MCF 10A (cell line): ENCODE measurements at regions not wholly inside any gene's neighbourhood (a gene's known extent, or its start where the extent isn't known, plus 50 kb on each side); places are given as distances from the start of the nearest gene placed in this dataset.

Experiments
- BruUV-seq: library from RNA; stranded (reverse); fragments of 400-500 nt; replicated peaks from 2 replicates; lab custom pipeline; 2021; lab: Mats Ljungman, UMichigan
- CTCF ChIA-PET: fragments of 300-600 bp; sonication (Branson Sonifier 250); formaldehyde crosslinking; extraction: SDS; loops from one replicate; lab custom pipeline; 2021; ENCODE audit warnings: antibody characterized with exemption, inconsistent platforms; lab: Yijun Ruan, JAX
- POLR2A ChIA-PET: fragments of 300-600, 350-650 bp; sonication (Branson Sonifier 250); formaldehyde crosslinking; extraction: SDS; loops from one replicate; lab custom pipeline; 2020; ENCODE audit warnings: antibody characterized with exemption, inconsistent platforms; lab: Yijun Ruan, JAX
- DNase-seq: peaks from one replicate; pipeline ENCODE4 v3.0.0-alpha.2; 2018; ENCODE audit not compliant: unreplicated experiment
- H3K27ac Mint-ChIP-seq: one replicate; pipeline ENCODE4 v1.8.0; 2022; ENCODE audit warnings: mild to moderate bottlenecking, low read depth, mixed read lengths; ENCODE audit not compliant: unreplicated experiment
- H3K27me3 Mint-ChIP-seq: one replicate; pipeline ENCODE4 v1.8.0; 2022; ENCODE audit warnings: mixed read lengths; ENCODE audit not compliant: insufficient read depth, unreplicated experiment
- H3K36me3 Mint-ChIP-seq: one replicate; pipeline ENCODE4 v1.8.0; 2022; ENCODE audit warnings: mild to moderate bottlenecking, moderate library complexity, mixed read lengths; ENCODE audit not compliant: insufficient read depth, unreplicated experiment
- H3K4me1 Mint-ChIP-seq: one replicate; pipeline ENCODE4 v1.8.0; 2022; ENCODE audit warnings: mixed read lengths; ENCODE audit not compliant: insufficient read depth, unreplicated experiment
- H3K4me3 Mint-ChIP-seq: one replicate; pipeline ENCODE4 v1.8.0; 2022; ENCODE audit warnings: mild to moderate bottlenecking, moderate library complexity, mixed read lengths; ENCODE audit not compliant: unreplicated experiment
- H3K9me3 Mint-ChIP-seq: one replicate; pipeline ENCODE4 v1.8.0; 2022; ENCODE audit warnings: mixed read lengths; ENCODE audit not compliant: unreplicated experiment
- CTCF ChIP-seq: fragments of 200-600 bp; IDR thresholded peaks from one replicate; pipeline ENCODE4 v1.8.0; 2022; ENCODE audit warnings: antibody characterized with exemption, mild to moderate bottlenecking; ENCODE audit not compliant: unreplicated experiment
- intact Hi-C: fragments of 100-400 bp; cut with micrococcal nuclease; formaldehyde crosslinking; loops from 2 replicates; pipeline ENCODE4 v1.14.1; 2022

GRCh38 chr5:3489239-3489843 is 106.3 kb upstream of the IRX1 start:
- BruUV-seq = no TSS peak
- Mint-ChIP-seq H3K27me3 (no peaks in the 10 kb centered on the region), H3K4me1 (no peaks in the 10 kb centered on the region), H3K4me3 (no peak overlapping the region), H3K27ac (no peak overlapping the region), H3K36me3 (no peaks in the 10 kb centered on the region), H3K9me3 (peaks cover 12% of the 10 kb centered on the region)
- no peak for TF ChIP-seq CTCF
- CTCF ChIA-PET = no interaction called here
- DNase-seq = no peak
- intact Hi-C loops = no loop called here
- POLR2A ChIA-PET = no interaction called here

GRCh38 chr5:3484836-3485235 is 110.8 kb upstream of the IRX1 start:
- ChIA-PET CTCF (no interaction called here), POLR2A (no interaction called here)
- no peak overlapping the region for H3K27ac Mint-ChIP-seq
- DNase-seq = no peak
- no peaks in the 10 kb centered on the region for H3K4me1 Mint-ChIP-seq
- no peak for TF ChIP-seq CTCF
- no TSS peak for BruUV-seq
- H3K36me3 Mint-ChIP-seq = peaks cover 7% of the 10 kb centered on the region
- H3K27me3 Mint-ChIP-seq = no peaks in the 10 kb centered on the region
- peaks cover 12% of the 10 kb centered on the region for H3K9me3 Mint-ChIP-seq
- intact Hi-C loops = no loop called here
- no peak overlapping the region for H3K4me3 Mint-ChIP-seq

- intact Hi-C loops = no loop called here
- ChIA-PET POLR2A (no interaction called here), CTCF (no interaction called here)
- no peak for TF ChIP-seq CTCF
- no peak overlapping the region for H3K4me3 Mint-ChIP-seq
- H3K9me3 Mint-ChIP-seq = peaks cover 7% of the 10 kb centered on the region
- no peaks in the 10 kb centered on the region for H3K27me3 Mint-ChIP-seq
- no TSS peak for BruUV-seq
- no peaks in the 10 kb centered on the region for H3K4me1 Mint-ChIP-seq
- DNase-seq = no peak
- no peak overlapping the region for H3K27ac Mint-ChIP-seq
- H3K36me3 Mint-ChIP-seq = peaks cover 7% of the 10 kb centered on the region
These were observed 114.5 kb upstream of the IRX1 start for GRCh38 chr5:3481175-3481574.

- H3K9me3 Mint-ChIP-seq = peaks cover 19% of the 10 kb centered on the region
- no peaks in the 10 kb centered on the region for H3K36me3 Mint-ChIP-seq
- intact Hi-C loops = no loop called here
- ChIA-PET CTCF (no interaction called here), POLR2A (no interaction called here)
- H3K4me1 Mint-ChIP-seq = no peaks in the 10 kb centered on the region
- H3K27ac Mint-ChIP-seq = no peak overlapping the region
- no TSS peak for BruUV-seq
- H3K4me3 Mint-ChIP-seq = no peak overlapping the region
- no peaks in the 10 kb centered on the region for H3K27me3 Mint-ChIP-seq
- DNase-seq = no peak
- no peak for TF ChIP-seq CTCF
These were observed 120.0 kb upstream of the IRX1 start for GRCh38 chr5:3475674-3476073.
